GM19099 (cell line): ENCODE measurements at regions not wholly inside any gene's neighbourhood (a gene's known extent, or its start where the extent isn't known, plus 50 kb on each side); places are given as distances from the start of the nearest gene placed in this dataset.

Experiments
- POLR2A ChIP-seq: IDR thresholded peaks from 3 replicates; pipeline ENCODE4 v1.6.1; 2011; ENCODE audit warnings: low read depth; ENCODE audit not compliant: insufficient read length; ENCODE audit errors: extremely low read depth

DNA sequence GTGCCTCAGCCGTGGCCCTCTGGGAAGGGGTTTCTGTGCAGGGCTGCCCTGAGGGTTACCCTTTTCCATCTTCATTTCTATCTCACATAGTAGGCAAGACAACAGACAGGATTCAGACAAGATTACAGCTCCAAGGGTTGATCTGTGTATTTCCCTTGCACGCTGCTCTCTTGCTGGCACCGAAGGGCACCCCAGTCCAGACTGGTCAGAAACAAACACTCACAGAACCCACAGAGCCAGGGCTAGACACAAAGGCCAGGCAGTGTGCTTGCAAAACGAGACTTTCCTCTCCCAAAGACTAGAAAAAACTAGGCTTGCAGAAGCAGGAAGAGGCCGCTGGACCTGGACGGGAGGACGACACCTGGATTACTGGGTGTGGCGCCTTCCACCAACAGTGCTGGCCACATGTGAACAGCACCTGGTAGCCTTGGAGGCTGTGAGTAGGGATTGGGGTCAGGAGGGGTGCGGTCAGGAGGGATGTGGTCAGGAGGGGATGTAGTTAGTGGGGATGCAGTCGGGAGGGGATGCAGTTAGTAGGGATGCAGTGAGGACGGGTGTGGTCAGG is 96.8 kb downstream of the BDH1 start:
- TF ChIP-seq POLR2A: no peak

- no peak for TF ChIP-seq POLR2A
Observed at GRCh38 chr3:197458179-197458707, 97.5 kb downstream of the BDH1 start.

GRCh38 chr3:197456261-197457091 is 99.3 kb downstream of the BDH1 start:
- TF ChIP-seq POLR2A: peak; percentile 62

- TF ChIP-seq POLR2A: no peak
Observed at GRCh38 chr3:197454014-197454413, 101.8 kb downstream of the BDH1 start.

GRCh38 chr3:197450810-197451209 is 105.0 kb downstream of the BDH1 start:
- TF ChIP-seq POLR2A: no peak

GRCh38 chr3:197450308-197450707 is 105.5 kb downstream of the BDH1 start:
- TF ChIP-seq POLR2A: no peak

GRCh38 chr3:197447057-197447456 is 108.7 kb downstream of the BDH1 start:
- TF ChIP-seq POLR2A: no peak

DNA sequence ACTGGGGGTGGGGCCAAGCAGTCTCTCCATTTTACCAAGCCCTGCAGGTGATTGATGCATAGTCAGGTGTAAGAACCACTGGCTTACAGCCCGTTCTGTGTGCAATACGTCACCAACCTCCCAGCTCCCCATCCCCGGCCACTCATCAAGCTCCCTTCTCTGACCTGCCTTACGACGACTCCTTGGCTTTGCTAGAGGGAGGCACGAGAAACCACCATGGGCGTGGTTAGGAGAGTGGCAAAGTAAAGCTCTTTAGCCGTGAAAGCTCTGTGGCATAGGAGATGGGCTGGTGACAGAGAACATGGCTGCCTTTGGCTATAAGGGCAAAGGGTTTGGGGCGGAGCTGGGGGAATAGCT is 109.1 kb downstream of the BDH1 start:
- TF ChIP-seq POLR2A: no peak

GRCh38 chr3:197445896-197446699 is 109.7 kb downstream of the BDH1 start:
- TF ChIP-seq POLR2A: no peak

- TF ChIP-seq POLR2A: no peak
Observed at GRCh38 chr3:197444793-197445379, 110.9 kb downstream of the BDH1 start.

- TF ChIP-seq POLR2A: no peak
Observed at GRCh38 chr3:197443506-197443905, 112.3 kb downstream of the BDH1 start.

DNA sequence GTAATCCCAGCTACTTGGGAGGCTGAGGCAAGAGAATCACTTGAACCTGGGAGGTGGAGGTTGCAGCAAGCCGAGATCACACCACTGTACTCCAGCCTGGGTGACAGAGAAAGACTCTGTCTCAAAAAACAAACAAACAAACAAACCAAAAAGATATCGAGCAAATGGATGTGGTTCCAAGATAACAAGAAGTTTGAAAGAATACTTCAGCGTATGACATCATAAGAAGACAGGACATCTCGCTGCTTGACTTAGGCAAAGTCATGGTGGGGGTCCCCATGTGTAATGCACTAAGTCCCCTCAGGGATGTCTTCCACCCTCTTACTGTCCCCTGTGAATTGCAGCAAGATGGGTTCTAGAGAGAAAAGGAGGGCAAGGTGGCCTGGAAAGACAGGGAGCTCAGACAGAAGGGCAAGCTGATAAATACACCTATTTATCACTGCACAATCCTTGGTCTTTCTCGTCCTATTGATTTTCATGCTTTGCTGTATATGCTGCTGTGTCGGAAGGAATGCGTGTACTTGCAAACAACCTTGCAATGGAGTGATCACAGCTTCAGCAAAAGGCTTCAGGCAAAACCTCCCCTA is 115.0 kb downstream of the BDH1 start:
- no peak for TF ChIP-seq POLR2A

DNA sequence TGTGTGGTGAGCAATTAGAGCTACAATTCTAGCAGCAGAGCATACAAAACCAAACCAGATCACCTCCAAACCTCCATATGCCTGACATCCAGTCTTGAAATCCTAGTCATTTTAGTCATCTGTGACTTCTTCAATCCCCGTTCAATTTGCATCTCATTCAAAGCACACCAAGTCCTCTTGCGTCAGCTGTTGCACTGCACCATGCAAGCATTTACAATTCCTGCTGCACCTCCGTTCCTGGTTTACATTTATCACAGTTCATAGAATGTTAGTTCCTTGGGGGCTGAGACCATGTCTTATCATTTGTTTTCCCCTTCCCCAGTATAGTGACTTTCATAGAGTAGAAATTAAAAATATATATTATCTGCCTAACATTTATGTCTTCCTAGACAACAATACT is 116.9 kb downstream of the BDH1 start:
- TF ChIP-seq POLR2A: no peak

DNA sequence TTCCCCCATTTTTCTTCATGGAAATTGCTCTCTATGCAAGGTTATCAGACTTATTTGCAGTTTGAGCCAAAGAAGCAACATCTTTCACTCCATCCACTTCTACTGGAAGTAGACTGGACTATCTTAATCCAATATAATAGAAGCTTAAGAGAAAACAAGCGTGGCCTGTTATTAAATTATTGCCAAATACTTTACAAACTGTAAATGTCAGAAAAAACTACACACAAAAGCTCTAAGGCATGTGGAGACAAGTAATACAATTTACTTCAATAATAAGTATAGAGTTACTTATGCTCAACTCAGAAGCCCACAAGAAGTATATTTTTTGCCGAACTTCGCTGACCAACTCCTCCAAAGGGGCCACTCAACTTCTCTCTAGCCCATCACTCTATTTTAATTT is 120.3 kb downstream of the BDH1 start:
- no peak for TF ChIP-seq POLR2A

GRCh38 chr3:197434830-197435229 is 120.9 kb downstream of the BDH1 start:
- no peak for TF ChIP-seq POLR2A
